GM23248 (cell line): ENCODE measurements at regions not wholly inside any gene's neighbourhood (a gene's known extent, or its start where the extent isn't known, plus 50 kb on each side); places are given as distances from the start of the nearest gene placed in this dataset.

Experiments
- DNase-seq: peaks from one replicate; pipeline ENCODE4 v3.0.0-alpha.2; 2015
- H2AFZ ChIP-seq: fragments of 200-600 bp; sonication (generic); 2 replicates; pipeline ENCODE4 v1.6.1; 2016; ENCODE audit warnings: antibody characterized with exemption
- H3F3A ChIP-seq: fragments of 200-600 bp; sonication (generic); 2 replicates; pipeline ENCODE4 v1.6.1; 2016; ENCODE audit warnings: mild to moderate bottlenecking, antibody characterized with exemption, mixed run types; ENCODE audit not compliant: insufficient read depth
- H3K27ac ChIP-seq: fragments of 200-600 bp; sonication (generic); 2 replicates; pipeline ENCODE4 v1.5.1; 2016; ENCODE audit warnings: mild to moderate bottlenecking
- H3K27me3 ChIP-seq: fragments of 200-600 bp; sonication (generic); replicated peaks from 2 replicates; pipeline ENCODE4 v1.6.1; 2016; ENCODE audit warnings: mild to moderate bottlenecking; ENCODE audit not compliant: insufficient read depth
- H3K36me3 ChIP-seq: fragments of 200-600 bp; sonication (generic); 2 replicates; pipeline ENCODE4 v1.6.1; 2016; ENCODE audit warnings: low read depth, mild to moderate bottlenecking
- H3K4me1 ChIP-seq: fragments of 200-600 bp; sonication (generic); 2 replicates; pipeline ENCODE4 v1.6.1; 2016; ENCODE audit warnings: mild to moderate bottlenecking; ENCODE audit not compliant: insufficient read depth
- H3K4me2 ChIP-seq: fragments of 200-600 bp; sonication (generic); one replicate; pipeline ENCODE4 v1.6.1; 2016; ENCODE audit warnings: mild to moderate bottlenecking; ENCODE audit not compliant: unreplicated experiment
- H3K4me3 ChIP-seq: fragments of 200-600 bp; sonication (generic); 2 replicates; pipeline ENCODE4 v1.5.1; 2016; ENCODE audit warnings: mild to moderate bottlenecking
- H3K79me2 ChIP-seq: fragments of 200-600 bp; sonication (generic); 2 replicates; pipeline ENCODE4 v1.6.1; 2016; ENCODE audit warnings: mild to moderate bottlenecking; ENCODE audit not compliant: insufficient read depth
- H3K9ac ChIP-seq: fragments of 200-600 bp; sonication (generic); 2 replicates; pipeline ENCODE4 v1.6.1; 2016; ENCODE audit warnings: mild to moderate bottlenecking
- H3K9me2 ChIP-seq: fragments of 200-600 bp; sonication (generic); 2 replicates; pipeline ENCODE4 v1.6.1; 2016; ENCODE audit warnings: mixed run types, mild to moderate bottlenecking, moderate library complexity; ENCODE audit not compliant: insufficient read depth
- H3K9me3 ChIP-seq: fragments of 200-600 bp; sonication (generic); one replicate; pipeline ENCODE4 v1.6.1; 2017; ENCODE audit warnings: low read depth
- H4K20me1 ChIP-seq: fragments of 200-600 bp; sonication (generic); 2 replicates; pipeline ENCODE4 v1.6.0; 2016; ENCODE audit not compliant: insufficient read depth
- EZH2 ChIP-seq: fragments of 200-600 bp; sonication (generic); IDR thresholded peaks from 2 replicates; pipeline ENCODE4 v1.6.1; 2018; ENCODE audit warnings: antibody characterized with exemption, mild to moderate bottlenecking; ENCODE audit not compliant: insufficient read depth, poor library complexity, severe bottlenecking
- EZH2phosphoT487 ChIP-seq: fragments of 200-600 bp; sonication (generic); IDR thresholded peaks from 2 replicates; pipeline ENCODE4 v1.6.1; 2018; ENCODE audit warnings: antibody characterized with exemption, moderate library complexity, mild to moderate bottlenecking, low read depth; ENCODE audit not compliant: insufficient read depth
- WGBS, 2 experiments: methylation state at CpG; one replicate each; pipeline ENCODE4 v1.1.6; 2015 to 2017; ENCODE audit warnings: low lambda C conversion rate in 2 of 2, low coverage in 1 of 2; ENCODE audit errors: missing lambda C conversion rate in 2 of 2; 5-methylcytosine and 5-hydroxymethylcytosine counted together
- in situ Hi-C: fragments of 300-500 bp; cut with MboI; formaldehyde crosslinking; loops from 2 replicates; pipeline ENCODE4 v1.15.0; 2020

- TF ChIP-seq EZH2 (no peak), EZH2phosphoT487 (no peak)
- no peaks in the 10 kb centered on the region for H3K36me3 ChIP-seq
- H3K27ac ChIP-seq, result no peak overlapping the region
- H3K9me3 ChIP-seq, result no peaks in the 10 kb centered on the region
- in situ Hi-C loops, result no loop called here
- peaks cover 3% of the 10 kb centered on the region; the same call in 1 of the 2 replicates for H3K9me2 ChIP-seq
- no peak for DNase-seq
- peaks cover 13% of the 10 kb centered on the region for H3K4me1 ChIP-seq
- no peak overlapping the region for H2AFZ ChIP-seq
- no peak overlapping the region for H3K9ac ChIP-seq
- 76 to 77% methylated on average over 3 of the region's 3 CpGs for WGBS, 2 experiments
- no peaks in the 10 kb centered on the region for H3K27me3 ChIP-seq
- peaks cover 16% of the 10 kb centered on the region for H3F3A ChIP-seq
- H3K4me2 ChIP-seq, result no peak overlapping the region
- no peak overlapping the region for H3K4me3 ChIP-seq
- no peaks in the 10 kb centered on the region for H4K20me1 ChIP-seq
- H3K79me2 ChIP-seq, result no peaks in the 10 kb centered on the region
Observed at GRCh38 chr2:12592296-12592695, 124.4 kb upstream of the TRIB2 start.

- TF ChIP-seq EZH2phosphoT487, result no peak
- TF ChIP-seq EZH2, result no peak
- no peaks in the 10 kb centered on the region for H3K4me1 ChIP-seq
- H3K4me2 ChIP-seq, result no peak overlapping the region
- in situ Hi-C loops, result no loop called here
- 59 to 66% methylated on average over 4 of the region's 4 CpGs for WGBS, 2 experiments
- no peak overlapping the region for H3K27ac ChIP-seq
- H3F3A ChIP-seq, result no peaks in the 10 kb centered on the region
- no peaks in the 10 kb centered on the region for H3K9me3 ChIP-seq
- DNase-seq, result peak; percentile 20
- H3K27me3 ChIP-seq, result no peaks in the 10 kb centered on the region
- H3K79me2 ChIP-seq, result no peaks in the 10 kb centered on the region
- H4K20me1 ChIP-seq, result no peaks in the 10 kb centered on the region
- no peak overlapping the region for H2AFZ ChIP-seq
- H3K4me3 ChIP-seq, result no peak overlapping the region
- peaks cover 3% of the 10 kb centered on the region; the same call in 1 of the 2 replicates for H3K9me2 ChIP-seq
- no peak overlapping the region for H3K9ac ChIP-seq
- no peaks in the 10 kb centered on the region for H3K36me3 ChIP-seq
Observed at GRCh38 chr2:12594590-12594989, 122.1 kb upstream of the TRIB2 start.

DNA sequence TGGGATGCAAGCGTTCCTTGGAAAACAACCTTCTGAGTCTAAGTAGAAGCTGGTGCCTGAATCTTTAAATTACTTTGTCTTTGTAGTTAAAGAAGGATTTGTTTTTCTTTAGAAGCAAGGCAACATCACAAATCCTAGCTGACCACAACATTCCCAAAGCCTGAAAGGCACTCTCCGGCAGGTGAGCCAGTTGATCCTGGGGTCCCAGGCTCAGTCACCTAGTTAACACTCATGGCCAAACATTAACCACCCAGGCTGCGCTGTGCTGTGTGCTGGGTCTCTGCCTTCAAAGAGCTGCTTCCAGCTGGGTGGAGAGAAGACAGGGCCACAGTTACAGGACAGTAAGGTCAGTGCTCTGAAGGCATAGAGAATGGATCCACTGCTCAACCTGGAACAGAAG is 120.0 kb upstream of the TRIB2 start:
- Histone ChIP-seq H4K20me1 (no peaks in the 10 kb centered on the region), H3K27ac (no peak overlapping the region), H3K4me2 (no peak overlapping the region), H3K27me3 (no peaks in the 10 kb centered on the region), H3K4me1 (no peaks in the 10 kb centered on the region), H3K9me2 (peaks cover 3% of the 10 kb centered on the region; the same call in 1 of the 2 replicates), H3K9me3 (no peaks in the 10 kb centered on the region), H3K79me2 (no peaks in the 10 kb centered on the region), H2AFZ (no peak overlapping the region), H3K4me3 (no peak overlapping the region), H3K36me3 (no peaks in the 10 kb centered on the region), H3F3A (no peaks in the 10 kb centered on the region), H3K9ac (no peak overlapping the region)
- WGBS, 2 experiments, result 85 to 93% methylated on average over 3 of the region's 3 CpGs
- DNase-seq, result no peak
- in situ Hi-C loops, result no loop called here
- no peak for TF ChIP-seq EZH2

DNA sequence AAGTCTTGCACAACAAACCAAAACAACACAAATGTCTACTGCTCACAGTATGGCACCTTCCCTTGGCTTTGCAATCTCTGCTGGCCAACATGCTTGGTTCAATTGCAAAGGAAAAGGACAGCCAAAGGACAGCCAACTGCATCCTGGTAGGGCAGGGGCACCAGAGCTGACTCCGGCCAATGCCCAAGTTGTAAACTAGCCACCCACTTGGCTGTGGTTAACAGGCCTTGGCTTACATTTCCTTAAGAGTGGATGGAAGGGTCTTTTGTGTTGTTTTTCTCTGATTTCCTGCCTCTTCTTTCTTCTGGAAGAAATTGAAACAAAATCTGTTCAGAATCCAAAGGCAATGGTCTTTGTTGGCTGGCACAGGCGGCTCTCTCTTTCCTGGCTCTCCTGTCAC is 119.1 kb upstream of the TRIB2 start:
- Histone ChIP-seq H2AFZ (no peak overlapping the region), H4K20me1 (no peaks in the 10 kb centered on the region), H3K9ac (no peak overlapping the region), H3K79me2 (no peaks in the 10 kb centered on the region), H3K9me2 (0 out of 2 replicates have a peak, but pooled peaks cover 3% of the 10 kb centered on the region), H3F3A (no peaks in the 10 kb centered on the region), H3K27me3 (no peaks in the 10 kb centered on the region), H3K36me3 (no peaks in the 10 kb centered on the region), H3K4me3 (no peak overlapping the region), H3K4me2 (no peak overlapping the region), H3K9me3 (no peaks in the 10 kb centered on the region), H3K4me1 (peaks cover 3% of the 10 kb centered on the region), H3K27ac (no peak overlapping the region)
- TF ChIP-seq EZH2 (no peak), EZH2phosphoT487 (no peak)
- no peak for DNase-seq
- in situ Hi-C loops, result no loop called here
- WGBS, 2 experiments, result 82 to 90% methylated on average over 2 of the region's 2 CpGs

- Histone ChIP-seq H3K27me3 (no peaks in the 10 kb centered on the region), H3K9ac (no peak overlapping the region), H3K79me2 (no peaks in the 10 kb centered on the region), H3F3A (peaks cover 18% of the 10 kb centered on the region; the same call in 1 of the 2 replicates), H2AFZ (no peak overlapping the region), H3K27ac (no peak overlapping the region), H3K4me2 (peak overlapping the region; percentile 8), H4K20me1 (no peaks in the 10 kb centered on the region), H3K9me2 (0 out of 2 replicates have a peak, but pooled peaks cover 3% of the 10 kb centered on the region), H3K9me3 (no peaks in the 10 kb centered on the region), H3K4me3 (no peak overlapping the region), H3K36me3 (no peaks in the 10 kb centered on the region), H3K4me1 (peaks cover 29% of the 10 kb centered on the region)
- peak; percentile 54 for DNase-seq
- WGBS, 2 experiments, result 36 to 39% methylated on average over 2 of the region's 2 CpGs
- TF ChIP-seq EZH2phosphoT487, result no peak
- no peak for TF ChIP-seq EZH2
- in situ Hi-C loops, result no loop called here
Observed at GRCh38 chr2:12602661-12603060, 114.1 kb upstream of the TRIB2 start.
